HepG2 (cell line): ENCODE measurements at regions not wholly inside any gene's neighbourhood (a gene's known extent, or its start where the extent isn't known, plus 50 kb on each side); places are given as distances from the start of the nearest gene placed in this dataset.

Experiments used
- GABPA ChIP-seq, 2 experiments: IDR thresholded peaks; 2 replicates each; pipeline ENCODE4 v1.6.1; 2011 to 2016; ENCODE audit warnings: low read depth in 2 of 2, low read length in 1 of 2, missing biosample characterization in 1 of 2, missing genetic modification characterization in 1 of 2
- HOXA3 ChIP-seq: sonication (generic); formaldehyde crosslinking; IDR thresholded peaks from 2 replicates; pipeline ENCODE4 v1.5.0; 2020; ENCODE audit warnings: missing genetic modification reagents
- POLR2A ChIP-seq, 2 experiments: IDR thresholded peaks; 2 replicates each; pipeline ENCODE4 v1.6.1; 2011; ENCODE audit warnings: low read depth in 2 of 2, low read length in 2 of 2, mild to moderate bottlenecking in 1 of 2, moderate library complexity in 1 of 2; ENCODE audit not compliant: insufficient read depth in 1 of 2
- ZC3H13 ChIP-seq: sonication (generic); formaldehyde crosslinking; IDR thresholded peaks from 2 replicates; pipeline ENCODE4 v1.8.1; 2023; ENCODE audit warnings: mild to moderate bottlenecking, missing genetic modification reagents, moderate library complexity
- ZSCAN5A ChIP-seq: sonication (generic); formaldehyde crosslinking; IDR thresholded peaks from 2 replicates; pipeline ENCODE4 v1.8.0; 2022; ENCODE audit warnings: mild to moderate bottlenecking, missing genetic modification reagents, borderline replicate concordance

- TF ChIP-seq POLR2A (IDR thresholded peaks at IDR 0.05; ENCODE audit: insufficient read depth in 1 of 2, low read depth in 2 of 2, low read length in 2 of 2) (no peak), ZSCAN5A (CRISPR knock-in tag) (no peak), HOXA3 (CRISPR knock-in tag) (no peak), ZC3H13 (CRISPR knock-in tag) (no peak), GABPA (IDR thresholded peaks at IDR 0.05; ENCODE audit: low read depth, low read length) (no peak), GABPA (CRISPR knock-in tag; IDR thresholded peaks at IDR 0.05; ENCODE audit: low read depth) (no peak)
Measured at GRCh38 chr9:130775336-130775991, 59.6 kb upstream of the ABL1 start.
